IPS DF 4.7 (cell line): ENCODE measurements at regions not wholly inside any gene's neighbourhood (a gene's known extent, or its start where the extent isn't known, plus 50 kb on each side); places are given as distances from the start of the nearest gene placed in this dataset.

ENCODE experiments used
- DNase-seq: peaks from one replicate; pipeline ENCODE4 v3.0.0-alpha.2; 2013; ENCODE audit warnings: low spot score; ENCODE audit errors: extremely low read depth

DNA sequence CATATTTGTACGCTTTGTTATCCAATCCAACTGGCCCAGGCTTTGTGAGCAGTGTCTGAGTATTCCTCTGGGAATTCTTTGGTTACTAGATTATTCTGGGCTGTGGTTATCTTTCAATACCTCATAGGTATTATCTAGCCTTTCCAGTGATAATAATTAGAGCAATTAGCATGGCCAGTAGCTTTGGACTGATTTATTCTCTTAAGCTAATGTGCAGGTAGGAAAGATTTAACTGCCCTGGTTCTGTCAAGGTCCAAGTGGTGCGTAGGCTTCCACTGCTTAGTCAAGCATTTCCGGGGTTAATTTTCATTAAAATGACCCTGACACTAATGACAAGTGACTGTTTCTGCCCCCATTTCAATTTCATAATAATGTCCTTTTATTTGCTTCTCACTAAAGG lies 54.2 kb upstream of the PMFBP1 start:
- DNase-seq: no peak

DNA sequence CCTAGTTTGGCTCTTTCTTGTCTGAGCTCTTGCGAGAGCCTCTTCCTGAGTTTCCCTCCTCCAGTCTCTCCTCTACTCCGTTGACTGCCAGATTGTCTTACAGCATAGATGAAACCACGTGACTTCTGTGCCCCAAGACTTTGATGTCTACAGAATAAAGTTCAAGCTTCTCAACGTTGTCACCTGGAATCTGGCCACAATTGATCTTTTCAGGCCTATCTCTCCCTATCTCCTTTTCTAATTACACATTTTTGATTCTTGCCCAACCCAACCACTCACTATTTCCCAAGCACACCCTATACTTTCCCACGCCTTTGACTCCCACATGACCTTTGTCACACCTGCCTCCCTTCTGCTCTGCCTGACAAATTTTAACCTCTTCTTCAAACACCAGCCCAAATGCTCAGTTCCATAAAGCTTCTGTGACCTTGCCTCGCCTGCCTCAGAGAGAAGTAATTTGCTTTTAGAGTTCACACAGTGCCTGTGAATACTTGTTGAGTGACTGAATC lies 52.4 kb upstream of the PMFBP1 start:
- no peak for DNase-seq

DNA sequence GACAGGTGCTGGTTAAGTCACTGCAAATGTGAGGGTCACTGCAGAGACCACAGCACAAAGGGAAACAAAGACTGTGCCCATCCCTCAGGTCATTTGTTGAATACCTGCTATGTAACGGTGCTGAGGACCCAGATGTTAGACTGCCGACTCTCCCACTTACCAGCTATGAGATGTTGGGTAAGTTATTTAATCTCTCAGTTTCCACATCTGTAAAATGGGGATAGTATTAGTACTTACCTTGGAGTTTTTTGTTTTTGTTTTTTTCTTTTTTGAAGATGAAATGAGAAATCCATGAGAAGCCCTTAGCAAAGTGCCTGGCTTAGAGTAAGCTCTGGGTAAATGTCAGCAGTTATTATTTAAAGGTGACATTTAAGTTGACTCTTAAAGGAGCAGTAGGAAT lies 50.5 kb upstream of the PMFBP1 start:
- no peak for DNase-seq
